Smooth muscle cell (in vitro differentiated cells): ENCODE measurements at regions not wholly inside any gene's neighbourhood (a gene's known extent, or its start where the extent isn't known, plus 50 kb on each side); places are given as distances from the start of the nearest gene placed in this dataset.

Source experiments
- DNase-seq: peaks from one replicate; lab custom pipeline; 2025; ENCODE audit not compliant: unreplicated experiment; lab: John Stamatoyannopoulos, UW
- H2AFZ ChIP-seq: fragments of 200-600 bp; sonication (generic); 2 replicates; pipeline ENCODE4 v1.6.0; 2016; ENCODE audit warnings: antibody characterized with exemption, low read depth, mild to moderate bottlenecking
- H3F3A ChIP-seq: fragments of 200-600 bp; sonication (generic); 2 replicates; pipeline ENCODE4 v1.6.0; 2017; ENCODE audit warnings: antibody characterized with exemption, low read depth
- H3K27ac ChIP-seq: fragments of 200-600 bp; sonication (generic); 2 replicates; pipeline ENCODE4 v1.5.1; 2016; ENCODE audit warnings: low read depth, mild to moderate bottlenecking
- H3K27me3 ChIP-seq: fragments of 200-600 bp; sonication (generic); 2 replicates; pipeline ENCODE4 v1.6.1; 2016; ENCODE audit warnings: low read depth, mild to moderate bottlenecking
- H3K36me3 ChIP-seq: fragments of 200-600 bp; sonication (generic); 2 replicates; pipeline ENCODE4 v1.5.1; 2016; ENCODE audit warnings: low read depth
- H3K4me1 ChIP-seq: fragments of 200-600 bp; sonication (generic); 2 replicates; pipeline ENCODE4 v1.5.1; 2016; ENCODE audit warnings: low read depth
- H3K4me2 ChIP-seq: fragments of 200-600 bp; sonication (generic); 2 replicates; pipeline ENCODE4 v1.6.0; 2016; ENCODE audit warnings: mild to moderate bottlenecking
- H3K4me3 ChIP-seq: fragments of 200-600 bp; sonication (generic); 2 replicates; pipeline ENCODE4 v1.5.1; 2016; ENCODE audit warnings: mild to moderate bottlenecking
- H3K79me2 ChIP-seq: fragments of 200-600 bp; sonication (generic); 2 replicates; pipeline ENCODE4 v1.6.0; 2016; ENCODE audit warnings: low read depth, mild to moderate bottlenecking
- H3K9ac ChIP-seq: fragments of 200-600 bp; sonication (generic); 2 replicates; pipeline ENCODE4 v1.6.0; 2016; ENCODE audit warnings: low read depth
- H3K9me3 ChIP-seq: fragments of 200-600 bp; sonication (generic); replicated peaks from 2 replicates; pipeline ENCODE4 v1.5.1; 2016; ENCODE audit warnings: low read depth
- H4K20me1 ChIP-seq: fragments of 200-600 bp; sonication (generic); 2 replicates; pipeline ENCODE4 v1.6.0; 2016; ENCODE audit warnings: low read depth
- CTCF ChIP-seq: fragments of 200-600 bp; sonication (generic); IDR thresholded peaks from 2 replicates; pipeline ENCODE4 v1.5.1; 2017; ENCODE audit warnings: borderline replicate concordance, mild to moderate bottlenecking, antibody characterized with exemption; ENCODE audit not compliant: insufficient read depth, poor library complexity, severe bottlenecking
- WGBS: methylation state at CpG from one replicate; pipeline ENCODE4 v1.1.7; 2016; ENCODE audit warnings: low lambda C conversion rate; 5-methylcytosine and 5-hydroxymethylcytosine counted together

- Histone ChIP-seq H3K79me2 (no peaks in the 10 kb centered on the region), H3K9me3 (no peaks in the 10 kb centered on the region), H3K4me3 (no peak overlapping the region), H3F3A (no peaks in the 10 kb centered on the region), H3K36me3 (no peaks in the 10 kb centered on the region), H3K27ac (no peak overlapping the region), H3K9ac (no peak overlapping the region), H3K27me3 (peaks cover 15% of the 10 kb centered on the region), H4K20me1 (no peaks in the 10 kb centered on the region), H2AFZ (no peak overlapping the region), H3K4me1 (no peaks in the 10 kb centered on the region), H3K4me2 (no peak overlapping the region)
- WGBS, result 73% methylated on average over 8 of the region's 8 CpGs
- DNase-seq, result no peak
- no peak for TF ChIP-seq CTCF
Observed at GRCh38 chr2:120486441-120486840, 140.5 kb downstream of the INHBB start.

- H3K27ac ChIP-seq, result no peak overlapping the region
- no peaks in the 10 kb centered on the region for H3K4me1 ChIP-seq
- H3K27me3 ChIP-seq, result peaks cover 18% of the 10 kb centered on the region
- H2AFZ ChIP-seq, result no peak overlapping the region
- no peak overlapping the region for H3K4me3 ChIP-seq
- H3K79me2 ChIP-seq, result no peaks in the 10 kb centered on the region
- H3K4me2 ChIP-seq, result no peak overlapping the region
- no peak for TF ChIP-seq CTCF
- no peaks in the 10 kb centered on the region for H3K9me3 ChIP-seq
- H3F3A ChIP-seq, result no peaks in the 10 kb centered on the region
- no peaks in the 10 kb centered on the region for H4K20me1 ChIP-seq
- WGBS, result 69% methylated on average over 11 of the region's 11 CpGs
- no peak for DNase-seq
- H3K36me3 ChIP-seq, result no peaks in the 10 kb centered on the region
- H3K9ac ChIP-seq, result no peak overlapping the region
Observed at GRCh38 chr2:120486946-120487345, 141.0 kb downstream of the INHBB start.

GRCh38 chr2:120488531-120488930 lies 142.6 kb downstream of the INHBB start:
- no peak overlapping the region for H2AFZ ChIP-seq
- no peaks in the 10 kb centered on the region for H3K9me3 ChIP-seq
- no peak for TF ChIP-seq CTCF
- peaks cover 18% of the 10 kb centered on the region for H3K27me3 ChIP-seq
- no peak overlapping the region for H3K27ac ChIP-seq
- no peak overlapping the region for H3K4me2 ChIP-seq
- no peak for DNase-seq
- H3K4me1 ChIP-seq, result no peaks in the 10 kb centered on the region
- no peaks in the 10 kb centered on the region for H3K36me3 ChIP-seq
- H3K9ac ChIP-seq, result no peak overlapping the region
- H3K79me2 ChIP-seq, result no peaks in the 10 kb centered on the region
- H4K20me1 ChIP-seq, result no peaks in the 10 kb centered on the region
- H3F3A ChIP-seq, result no peaks in the 10 kb centered on the region
- 79% methylated on average over 6 of the region's 6 CpGs for whole genome bisulfite sequencing
- no peak overlapping the region for H3K4me3 ChIP-seq

GRCh38 chr2:120489023-120489422 lies 143.1 kb downstream of the INHBB start:
- no peak for TF ChIP-seq CTCF
- no peak for DNase-seq
- Histone ChIP-seq H3K9me3 (no peaks in the 10 kb centered on the region), H3F3A (no peaks in the 10 kb centered on the region), H3K4me1 (no peaks in the 10 kb centered on the region), H3K4me2 (no peak overlapping the region), H3K9ac (no peak overlapping the region), H3K27ac (no peak overlapping the region), H3K79me2 (no peaks in the 10 kb centered on the region), H3K36me3 (no peaks in the 10 kb centered on the region), H3K4me3 (no peak overlapping the region), H4K20me1 (no peaks in the 10 kb centered on the region), H3K27me3 (peaks cover 13% of the 10 kb centered on the region), H2AFZ (no peak overlapping the region)
- WGBS, result 74% methylated on average over 7 of the region's 7 CpGs
